Brain pericyte (primary cell): ENCODE measurements at regions not wholly inside any gene's neighbourhood (a gene's known extent, or its start where the extent isn't known, plus 50 kb on each side); places are given as distances from the start of the nearest gene placed in this dataset.
"Not testable (repeated sequence)": the region's sequence is repeated elsewhere in the genome, so short reads cannot be mapped to it uniquely, and the experiment has no call there.

Experiments used
- DNase-seq: peaks from one replicate; pipeline ENCODE4 v3.0.0-alpha.2; 2012; ENCODE audit warnings: low read depth, low spot score

- no peak for DNase-seq
Observed at GRCh38 chr5:175347027-175347426, 97.0 kb downstream of the DRD1 start.

- DNase-seq, result no peak
Observed at GRCh38 chr5:175344331-175345195, 99.4 kb downstream of the DRD1 start.

GRCh38 chr5:175343308-175343707 lies 100.7 kb downstream of the DRD1 start:
- DNase-seq, result no peak

- no peak for DNase-seq
Observed at GRCh38 chr5:175340180-175340579, 103.8 kb downstream of the DRD1 start.

GRCh38 chr5:175337680-175338079 lies 106.3 kb downstream of the DRD1 start:
- DNase-seq, result no peak

GRCh38 chr5:175336781-175337180 lies 107.2 kb downstream of the DRD1 start:
- DNase-seq, result no peak

- DNase-seq, result no peak
Observed at GRCh38 chr5:175335691-175336090, 108.3 kb downstream of the DRD1 start.

- DNase-seq, result not testable (repeated sequence)
Observed at GRCh38 chr5:175331173-175332036, 112.6 kb downstream of the DRD1 start.

- DNase-seq, result no peak
Observed at GRCh38 chr5:175329976-175330375, 114.0 kb downstream of the DRD1 start.

GRCh38 chr5:175328687-175329086 lies 115.3 kb downstream of the DRD1 start:
- DNase-seq, result no peak

GRCh38 chr5:175328176-175328575 lies 115.8 kb downstream of the DRD1 start:
- DNase-seq, result no peak

- DNase-seq, result no peak
Observed at GRCh38 chr5:175325681-175326080, 118.3 kb downstream of the DRD1 start.

- DNase-seq, result no peak
Observed at GRCh38 chr5:175321927-175322532, 122.0 kb downstream of the DRD1 start.

GRCh38 chr5:175319199-175319598 lies 124.8 kb downstream of the DRD1 start:
- no peak for DNase-seq

- DNase-seq, result no peak
Observed at GRCh38 chr5:175317872-175318271, 126.1 kb downstream of the DRD1 start.

- DNase-seq, result no peak
Observed at GRCh38 chr5:175309218-175309810, 134.7 kb downstream of the DRD1 start.

- DNase-seq, result no peak
Observed at GRCh38 chr5:175308701-175309100, 135.3 kb downstream of the DRD1 start.

- DNase-seq, result no peak
Observed at GRCh38 chr5:175306381-175306780, 137.6 kb downstream of the DRD1 start.

- no peak for DNase-seq
Observed at GRCh38 chr5:175305251-175305650, 138.7 kb downstream of the DRD1 start.

- no peak for DNase-seq
Observed at GRCh38 chr5:175290379-175290778, 153.6 kb downstream of the DRD1 start.

GRCh38 chr5:175288048-175288621 lies 155.8 kb downstream of the DRD1 start:
- no peak for DNase-seq
